Natural killer cell (primary cell): ENCODE measurements at regions not wholly inside any gene's neighbourhood (a gene's known extent, or its start where the extent isn't known, plus 50 kb on each side); places are given as distances from the start of the nearest gene placed in this dataset.

ENCODE experiments used
- ATAC-seq, 3 donors: fragments of 150-1000 bp in 2 of 3; fragments of 200-7000 bp in 1 of 3; cut with Tn5 transposase; 1 replicate in 1 of 3; 2 replicates in 2 of 3; pipeline ENCODE4 v1.10.0; 2021; ENCODE audit warnings: mild to moderate bottlenecking in 2 of 3, moderate library complexity in 2 of 3
- DNase-seq, 2 donors: peaks; one replicate each; pipeline versions ENCODE4 v3.0.0 to v3.0.0-alpha.2; 2013 to 2021; ENCODE audit warnings: mixed read lengths in 1 of 2
- H3K27ac ChIP-seq: one replicate; pipeline ENCODE4 v1.5.1; 2013; ENCODE audit warnings: mild to moderate bottlenecking, low read length
- H3K27me3 ChIP-seq: one replicate; pipeline ENCODE4 v1.6.1; 2013; ENCODE audit warnings: low read length; ENCODE audit not compliant: control insufficient read depth, insufficient read depth
- H3K36me3 ChIP-seq: one replicate; pipeline ENCODE4 v1.6.1; 2013; ENCODE audit warnings: low read length; ENCODE audit not compliant: control insufficient read depth, insufficient read depth
- H3K4me1 ChIP-seq: one replicate; pipeline ENCODE4 v1.6.1; 2013; ENCODE audit warnings: low read length; ENCODE audit not compliant: control insufficient read depth, insufficient read depth
- H3K4me3 ChIP-seq: one replicate; pipeline ENCODE4 v1.5.1; 2013; ENCODE audit warnings: low read length
- H3K9me3 ChIP-seq: one replicate; pipeline ENCODE4 v1.6.1; 2013; ENCODE audit warnings: low read length; ENCODE audit not compliant: control insufficient read depth, insufficient read depth
- H3K27ac Mint-ChIP-seq, 2 donors: one replicate each; pipeline ENCODE4 v1.8.0; 2022; ENCODE audit warnings: mild to moderate bottlenecking in 2 of 2, mixed read lengths in 2 of 2, moderate library complexity in 1 of 2
- H3K27me3 Mint-ChIP-seq, 2 donors: one replicate each; pipeline ENCODE4 v1.8.0; 2022; ENCODE audit warnings: low read depth in 2 of 2, mixed read lengths in 2 of 2
- H3K36me3 Mint-ChIP-seq: one replicate; pipeline ENCODE4 v1.8.0; 2022; ENCODE audit warnings: mixed read lengths
- H3K4me1 Mint-ChIP-seq, 2 donors: one replicate each; pipeline ENCODE4 v1.8.0; 2022; ENCODE audit warnings: mixed read lengths in 2 of 2
- H3K4me3 Mint-ChIP-seq: one replicate; pipeline ENCODE4 v1.8.0; 2022; ENCODE audit warnings: mild to moderate bottlenecking, moderate library complexity, mixed read lengths
- H3K9me3 Mint-ChIP-seq, 2 donors: one replicate each; pipeline ENCODE4 v1.8.0; 2022; ENCODE audit warnings: mixed read lengths in 2 of 2
- WGBS: methylation state at CpG from one replicate; pipeline ENCODE4 v1.1.7; 2013; ENCODE audit warnings: missing lambda C conversion rate; ENCODE audit not compliant: insufficient coverage; 5-methylcytosine and 5-hydroxymethylcytosine counted together
- intact Hi-C: fragments of 100-400 bp; cut with micrococcal nuclease; formaldehyde crosslinking; loops from one replicate; pipeline ENCODE4 v1.14.2; 2022
- TF ChIP-seq, protein P1 (sequence below): fragments of 200-600 bp; IDR thresholded peaks from one replicate; pipeline ENCODE4 v1.8.0; 2022; ENCODE audit warnings: antibody characterized with exemption

GRCh38 chr16:26756633-26757032 is 310.1 kb upstream of the C16orf82 start:
- H3K27me3 ChIP-seq, result no peaks in the 10 kb centered on the region
- TF ChIP-seq, protein P1, sequence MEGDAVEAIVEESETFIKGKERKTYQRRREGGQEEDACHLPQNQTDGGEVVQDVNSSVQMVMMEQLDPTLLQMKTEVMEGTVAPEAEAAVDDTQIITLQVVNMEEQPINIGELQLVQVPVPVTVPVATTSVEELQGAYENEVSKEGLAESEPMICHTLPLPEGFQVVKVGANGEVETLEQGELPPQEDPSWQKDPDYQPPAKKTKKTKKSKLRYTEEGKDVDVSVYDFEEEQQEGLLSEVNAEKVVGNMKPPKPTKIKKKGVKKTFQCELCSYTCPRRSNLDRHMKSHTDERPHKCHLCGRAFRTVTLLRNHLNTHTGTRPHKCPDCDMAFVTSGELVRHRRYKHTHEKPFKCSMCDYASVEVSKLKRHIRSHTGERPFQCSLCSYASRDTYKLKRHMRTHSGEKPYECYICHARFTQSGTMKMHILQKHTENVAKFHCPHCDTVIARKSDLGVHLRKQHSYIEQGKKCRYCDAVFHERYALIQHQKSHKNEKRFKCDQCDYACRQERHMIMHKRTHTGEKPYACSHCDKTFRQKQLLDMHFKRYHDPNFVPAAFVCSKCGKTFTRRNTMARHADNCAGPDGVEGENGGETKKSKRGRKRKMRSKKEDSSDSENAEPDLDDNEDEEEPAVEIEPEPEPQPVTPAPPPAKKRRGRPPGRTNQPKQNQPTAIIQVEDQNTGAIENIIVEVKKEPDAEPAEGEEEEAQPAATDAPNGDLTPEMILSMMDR, result no peak
- no peaks in the 10 kb centered on the region for H3K36me3 ChIP-seq
- no peaks in the 10 kb centered on the region for H3K9me3 ChIP-seq
- no peak overlapping the region for H3K4me3 Mint-ChIP-seq
- H3K36me3 Mint-ChIP-seq, result no peaks in the 10 kb centered on the region
- H3K4me3 ChIP-seq, result no peak overlapping the region
- WGBS, result 0% methylated on average over 1 of the region's 1 CpG
- H3K4me1 Mint-ChIP-seq, result no peaks in the 10 kb centered on the region
- H3K27ac ChIP-seq, result no peak overlapping the region
- H3K27me3 Mint-ChIP-seq, result peaks cover 7 to 12% of the 10 kb centered on the region in 2 donors
- H3K9me3 Mint-ChIP-seq, result peaks cover 8 to 11% of the 10 kb centered on the region in 2 donors
- no peak for ATAC-seq
- no peak for DNase-seq
- H3K4me1 ChIP-seq, result no peaks in the 10 kb centered on the region
- intact Hi-C loops, result no loop called here
- H3K27ac Mint-ChIP-seq, result no peak overlapping the region

GRCh38 chr16:26762594-26762993 is 304.1 kb upstream of the C16orf82 start:
- ATAC-seq, result no peak
- Histone ChIP-seq H3K9me3 (no peaks in the 10 kb centered on the region), H3K36me3 (no peaks in the 10 kb centered on the region), H3K4me1 (no peaks in the 10 kb centered on the region), H3K4me3 (no peak overlapping the region), H3K27ac (no peak overlapping the region), H3K27me3 (no peaks in the 10 kb centered on the region)
- intact Hi-C loops, result no loop called here
- H3K9me3 Mint-ChIP-seq, result no peaks in the 10 kb centered on the region
- H3K4me3 Mint-ChIP-seq, result no peak overlapping the region
- TF ChIP-seq, protein P1, result no peak
- no peaks in the 10 kb centered on the region for H3K4me1 Mint-ChIP-seq
- WGBS, result 76% methylated on average over 8 of the region's 8 CpGs
- DNase-seq, result no peak
- no peak overlapping the region for H3K27ac Mint-ChIP-seq
- no peaks in the 10 kb centered on the region for H3K36me3 Mint-ChIP-seq
- peaks cover 2 to 33% of the 10 kb centered on the region in 2 donors for H3K27me3 Mint-ChIP-seq

DNA sequence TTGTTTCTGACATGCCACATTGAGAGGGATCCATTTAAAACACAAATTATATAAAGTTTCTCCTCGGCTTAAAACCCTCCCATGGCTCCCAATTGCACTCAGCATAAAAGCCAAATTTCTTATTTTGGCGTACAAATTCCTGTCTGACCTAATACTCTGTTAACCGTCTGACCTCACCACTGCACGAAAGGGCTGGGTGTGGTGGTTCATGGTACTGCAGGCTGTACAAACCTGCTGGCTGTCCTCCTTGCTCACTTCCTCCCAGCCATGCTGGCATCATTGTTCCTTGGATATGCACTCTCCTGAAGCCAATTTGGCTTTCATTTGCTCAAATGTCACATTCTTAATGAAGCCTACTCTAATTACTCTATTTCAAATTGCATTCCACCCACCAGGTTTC is 301.6 kb upstream of the C16orf82 start:
- intact Hi-C loops, result no loop called here
- Histone ChIP-seq H3K27me3 (no peaks in the 10 kb centered on the region), H3K27ac (no peak overlapping the region), H3K9me3 (no peaks in the 10 kb centered on the region), H3K4me1 (no peaks in the 10 kb centered on the region), H3K36me3 (no peaks in the 10 kb centered on the region), H3K4me3 (no peak overlapping the region)
- Mint-ChIP-seq H3K27ac (no peak overlapping the region), H3K36me3 (no peaks in the 10 kb centered on the region), H3K9me3 (no peaks in the 10 kb centered on the region), H3K4me3 (no peak overlapping the region), H3K4me1 (no peaks in the 10 kb centered on the region), H3K27me3 (peaks cover 5 to 50% of the 10 kb centered on the region in 2 donors)
- ATAC-seq (no peak), DNase-seq (no peak)
- WGBS, result 73% methylated on average over 4 of the region's 4 CpGs
- TF ChIP-seq, protein P1, result peak; percentile 7

GRCh38 chr16:26768385-26769010 is 298.2 kb upstream of the C16orf82 start:
- H3K27ac Mint-ChIP-seq, result no peak overlapping the region
- whole genome bisulfite sequencing, result 73% methylated on average over 8 of the region's 9 CpGs
- DNase-seq (no peak), ATAC-seq (no peak)
- no peak overlapping the region for H3K4me3 ChIP-seq
- H3K36me3 Mint-ChIP-seq, result no peaks in the 10 kb centered on the region
- intact Hi-C loops, result no loop called here
- H3K36me3 ChIP-seq, result no peaks in the 10 kb centered on the region
- H3K4me1 ChIP-seq, result no peaks in the 10 kb centered on the region
- H3K4me3 Mint-ChIP-seq, result no peak overlapping the region
- no peaks in the 10 kb centered on the region for H3K27me3 ChIP-seq
- no peak overlapping the region for H3K27ac ChIP-seq
- H3K27me3 Mint-ChIP-seq, result peaks cover 10 to 32% of the 10 kb centered on the region in 2 donors
- TF ChIP-seq, protein P1, result no peak
- H3K9me3 ChIP-seq, result no peaks in the 10 kb centered on the region
- H3K4me1 Mint-ChIP-seq, result no peaks in the 10 kb centered on the region
- no peaks in the 10 kb centered on the region for H3K9me3 Mint-ChIP-seq
